ENCODE measurements at regions not wholly inside any gene's neighbourhood (a gene's known extent, or its start where the extent isn't known, plus 50 kb on each side); places are given as distances from the start of the nearest gene placed in this dataset.

GRCh38 chr4:28665306-28665705 is 1804.7 kb downstream of the STIM2 start:
- DNase-seq = no peak
- no peak for TF ChIP-seq POLR2A (IDR thresholded peaks at IDR 0.05; ENCODE audit: low read length)
- no peak for TF ChIP-seq GATA1 (IDR thresholded peaks at IDR 0.05; ENCODE audit: low read depth, low read length)

- no peak for DNase-seq
- no peak for TF ChIP-seq GATA1 (IDR thresholded peaks at IDR 0.05; ENCODE audit: low read depth, low read length)
- TF ChIP-seq POLR2A (IDR thresholded peaks at IDR 0.05; ENCODE audit: low read length) = no peak
Measured at GRCh38 chr4:28675582-28675981, 1814.9 kb downstream of the STIM2 start.

- TF ChIP-seq GATA1 (IDR thresholded peaks at IDR 0.05; ENCODE audit: low read depth, low read length) (no peak), POLR2A (IDR thresholded peaks at IDR 0.05; ENCODE audit: low read length) (no peak)
- no peak for DNase-seq
Measured at GRCh38 chr4:28677808-28678207, 1817.2 kb downstream of the STIM2 start.

GRCh38 chr4:28682847-28683246 is 1822.2 kb downstream of the STIM2 start:
- TF ChIP-seq POLR2A (IDR thresholded peaks at IDR 0.05; ENCODE audit: low read length) (no peak), GATA1 (IDR thresholded peaks at IDR 0.05; ENCODE audit: low read depth, low read length) (no peak)
- DNase-seq = no peak

GRCh38 chr4:28686618-28687017 is 1826.0 kb downstream of the STIM2 start:
- peak; percentile 3 to 19 for DNase-seq
- TF ChIP-seq POLR2A (IDR thresholded peaks at IDR 0.05; ENCODE audit: low read length) = no peak
- TF ChIP-seq GATA1 (IDR thresholded peaks at IDR 0.05; ENCODE audit: low read depth, low read length) = no peak

GRCh38 chr4:28690890-28691289 is 1830.2 kb downstream of the STIM2 start:
- TF ChIP-seq GATA1 (IDR thresholded peaks at IDR 0.05; ENCODE audit: low read depth, low read length) = no peak
- TF ChIP-seq POLR2A (IDR thresholded peaks at IDR 0.05; ENCODE audit: low read length) = no peak
- no peak for DNase-seq

- no peak for DNase-seq
- TF ChIP-seq GATA1 (IDR thresholded peaks at IDR 0.05; ENCODE audit: low read depth, low read length) (no peak), POLR2A (IDR thresholded peaks at IDR 0.05; ENCODE audit: low read length) (no peak)
Measured at GRCh38 chr4:28702571-28702970, 1841.9 kb downstream of the STIM2 start.

GRCh38 chr4:28709891-28710290 is 1849.2 kb downstream of the STIM2 start:
- TF ChIP-seq GATA1 (IDR thresholded peaks at IDR 0.05; ENCODE audit: low read depth, low read length) (no peak), POLR2A (IDR thresholded peaks at IDR 0.05; ENCODE audit: low read length) (no peak)
- DNase-seq = no peak

GRCh38 chr4:28723371-28723770 is 1862.7 kb downstream of the STIM2 start:
- no peak for TF ChIP-seq GATA1 (IDR thresholded peaks at IDR 0.05; ENCODE audit: low read depth, low read length)
- no peak for TF ChIP-seq POLR2A (IDR thresholded peaks at IDR 0.05; ENCODE audit: low read length)
- no peak for DNase-seq

GRCh38 chr4:28724239-28724638 is 1863.6 kb downstream of the STIM2 start:
- no peak for TF ChIP-seq GATA1 (IDR thresholded peaks at IDR 0.05; ENCODE audit: low read depth, low read length)
- no peak for DNase-seq

GRCh38 chr4:28730304-28730703 is 1869.7 kb downstream of the STIM2 start:
- DNase-seq = no peak
- TF ChIP-seq POLR2A (IDR thresholded peaks at IDR 0.05; ENCODE audit: low read length) (no peak), GATA1 (IDR thresholded peaks at IDR 0.05; ENCODE audit: low read depth, low read length) (no peak)

- no peak for DNase-seq
- TF ChIP-seq GATA1 (IDR thresholded peaks at IDR 0.05; ENCODE audit: low read depth, low read length) = no peak
- TF ChIP-seq POLR2A (IDR thresholded peaks at IDR 0.05; ENCODE audit: low read length) = no peak
Measured at GRCh38 chr4:28744066-28744465, 1883.4 kb downstream of the STIM2 start.

- TF ChIP-seq POLR2A (IDR thresholded peaks at IDR 0.05; ENCODE audit: low read length) (no peak), GATA1 (IDR thresholded peaks at IDR 0.05; ENCODE audit: low read depth, low read length) (no peak)
- DNase-seq = no peak
Measured at GRCh38 chr4:28754376-28754775, 1893.7 kb downstream of the STIM2 start.

- TF ChIP-seq GATA1 (IDR thresholded peaks at IDR 0.05; ENCODE audit: low read depth, low read length) (no peak), POLR2A (IDR thresholded peaks at IDR 0.05; ENCODE audit: low read length) (no peak)
- DNase-seq = no peak
Measured at GRCh38 chr4:28755081-28755480, 1894.4 kb downstream of the STIM2 start.

GRCh38 chr4:28759064-28759463 is 1898.4 kb downstream of the STIM2 start:
- no peak for DNase-seq
- TF ChIP-seq GATA1 (IDR thresholded peaks at IDR 0.05; ENCODE audit: low read depth, low read length) = no peak
- TF ChIP-seq POLR2A (IDR thresholded peaks at IDR 0.05; ENCODE audit: low read length) = no peak

- no peak for DNase-seq
- no peak for TF ChIP-seq GATA1 (IDR thresholded peaks at IDR 0.05; ENCODE audit: low read depth, low read length)
- no peak for TF ChIP-seq POLR2A (IDR thresholded peaks at IDR 0.05; ENCODE audit: low read length)
Measured at GRCh38 chr4:28760003-28760402, 1899.4 kb downstream of the STIM2 start.
